22Rv1 (cell line): ENCODE measurements at regions not wholly inside any gene's neighbourhood (a gene's known extent, or its start where the extent isn't known, plus 50 kb on each side); places are given as distances from the start of the nearest gene placed in this dataset.

Experiments
- H3K27ac ChIP-seq: fragments of 450-650 bp; 2 replicates; pipeline ENCODE4 v1.5.1; 2017
- ZFX ChIP-seq: fragments of 450-650 bp; IDR thresholded peaks from 2 replicates; pipeline ENCODE4 v1.6.1; 2017; ENCODE audit warnings: antibody characterized with exemption, borderline replicate concordance
- TF ChIP-seq, protein P1 (sequence below): fragments of 450-650 bp; IDR thresholded peaks from 2 replicates; pipeline ENCODE4 v1.5.1; 2017; ENCODE audit warnings: mild to moderate bottlenecking

- TF ChIP-seq, protein P1, sequence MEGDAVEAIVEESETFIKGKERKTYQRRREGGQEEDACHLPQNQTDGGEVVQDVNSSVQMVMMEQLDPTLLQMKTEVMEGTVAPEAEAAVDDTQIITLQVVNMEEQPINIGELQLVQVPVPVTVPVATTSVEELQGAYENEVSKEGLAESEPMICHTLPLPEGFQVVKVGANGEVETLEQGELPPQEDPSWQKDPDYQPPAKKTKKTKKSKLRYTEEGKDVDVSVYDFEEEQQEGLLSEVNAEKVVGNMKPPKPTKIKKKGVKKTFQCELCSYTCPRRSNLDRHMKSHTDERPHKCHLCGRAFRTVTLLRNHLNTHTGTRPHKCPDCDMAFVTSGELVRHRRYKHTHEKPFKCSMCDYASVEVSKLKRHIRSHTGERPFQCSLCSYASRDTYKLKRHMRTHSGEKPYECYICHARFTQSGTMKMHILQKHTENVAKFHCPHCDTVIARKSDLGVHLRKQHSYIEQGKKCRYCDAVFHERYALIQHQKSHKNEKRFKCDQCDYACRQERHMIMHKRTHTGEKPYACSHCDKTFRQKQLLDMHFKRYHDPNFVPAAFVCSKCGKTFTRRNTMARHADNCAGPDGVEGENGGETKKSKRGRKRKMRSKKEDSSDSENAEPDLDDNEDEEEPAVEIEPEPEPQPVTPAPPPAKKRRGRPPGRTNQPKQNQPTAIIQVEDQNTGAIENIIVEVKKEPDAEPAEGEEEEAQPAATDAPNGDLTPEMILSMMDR: no peak
- TF ChIP-seq ZFX: no peak
- H3K27ac ChIP-seq: no peak overlapping the region
These were observed 81.1 kb upstream of the SLC4A7 start for GRCh38 chr3:27565201-27565852.

- no peak for TF ChIP-seq ZFX
- TF ChIP-seq, protein P1: no peak
- H3K27ac ChIP-seq: no peak overlapping the region
These were observed 77.4 kb upstream of the SLC4A7 start for GRCh38 chr3:27561576-27561975.

DNA sequence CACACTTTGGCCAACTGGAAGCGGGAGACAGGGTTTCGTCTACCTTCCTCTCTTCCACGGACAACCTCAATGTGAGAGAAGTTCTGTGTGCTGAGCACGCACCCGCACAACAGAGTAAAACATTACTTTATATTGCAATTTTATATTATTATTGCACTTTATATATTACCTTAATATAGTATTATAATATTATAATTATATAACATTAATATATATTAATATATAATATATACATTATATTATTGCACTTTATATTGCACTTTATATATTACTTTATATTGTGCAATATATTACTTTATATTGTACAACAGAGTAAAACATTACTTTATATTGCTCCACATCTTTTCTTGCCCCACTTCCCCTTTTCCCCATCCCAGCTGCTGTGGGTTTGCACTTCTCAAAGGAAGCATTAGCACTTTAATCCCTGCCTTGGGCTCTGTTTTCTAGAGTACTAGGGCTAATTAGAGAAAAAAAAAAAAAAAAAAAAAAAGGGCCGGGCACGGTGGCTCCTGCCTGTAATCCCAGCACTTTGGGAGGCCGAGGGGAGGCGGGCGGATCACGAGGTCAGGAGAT lies 76.4 kb upstream of the SLC4A7 start:
- TF ChIP-seq, protein P1: no peak
- no peak for TF ChIP-seq ZFX

DNA sequence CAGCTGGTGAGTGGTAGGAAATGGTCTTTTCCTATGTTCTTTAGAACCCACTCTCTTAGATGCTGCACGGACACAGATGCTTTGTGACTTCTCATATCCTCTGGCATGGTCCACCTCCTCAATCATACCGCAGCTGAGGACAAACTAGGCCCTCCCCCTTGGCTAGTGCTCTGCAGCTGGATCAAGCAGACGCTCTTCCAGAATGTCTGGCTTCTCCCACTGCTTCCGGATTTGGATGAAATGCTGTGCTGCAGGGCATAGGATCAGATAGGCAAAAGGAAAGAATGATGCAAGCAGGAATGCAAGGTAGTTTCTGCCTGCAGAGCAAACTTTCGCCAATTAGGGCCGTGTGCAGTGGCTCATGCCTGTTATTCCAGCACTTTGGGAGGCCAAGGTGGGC lies 75.7 kb upstream of the SLC4A7 start:
- no peak overlapping the region for H3K27ac ChIP-seq
- TF ChIP-seq ZFX: no peak
- TF ChIP-seq, protein P1: no peak

More for the DNA sequence above, 76.4 kb upstream of the SLC4A7 start:
- H3K27ac ChIP-seq: no peak overlapping the region

DNA sequence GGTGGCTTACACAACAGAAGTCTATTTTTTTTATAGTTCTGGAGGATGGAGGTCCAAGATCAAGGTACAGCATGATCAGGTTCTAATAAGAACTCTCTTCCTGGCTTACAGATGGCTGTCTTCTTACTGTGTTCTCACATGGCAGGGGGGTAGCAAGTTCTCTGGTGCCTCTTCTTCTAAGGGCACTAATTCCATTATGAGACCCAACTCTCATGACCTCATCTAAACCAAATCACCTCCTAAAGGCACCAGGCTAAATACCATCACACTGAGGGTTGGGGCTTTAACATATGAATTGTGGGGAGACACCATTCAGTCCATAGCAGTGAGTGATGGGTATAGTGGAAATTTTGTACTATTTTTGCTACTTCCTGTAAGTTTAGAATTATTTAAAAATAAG lies 75.2 kb upstream of the SLC4A7 start:
- no peak overlapping the region for H3K27ac ChIP-seq
- no peak for TF ChIP-seq ZFX
- TF ChIP-seq, protein P1: no peak

- TF ChIP-seq, protein P1: no peak
- no peak for TF ChIP-seq ZFX
- H3K27ac ChIP-seq: no peak overlapping the region
These were observed 73.2 kb upstream of the SLC4A7 start for GRCh38 chr3:27557411-27557810.

DNA sequence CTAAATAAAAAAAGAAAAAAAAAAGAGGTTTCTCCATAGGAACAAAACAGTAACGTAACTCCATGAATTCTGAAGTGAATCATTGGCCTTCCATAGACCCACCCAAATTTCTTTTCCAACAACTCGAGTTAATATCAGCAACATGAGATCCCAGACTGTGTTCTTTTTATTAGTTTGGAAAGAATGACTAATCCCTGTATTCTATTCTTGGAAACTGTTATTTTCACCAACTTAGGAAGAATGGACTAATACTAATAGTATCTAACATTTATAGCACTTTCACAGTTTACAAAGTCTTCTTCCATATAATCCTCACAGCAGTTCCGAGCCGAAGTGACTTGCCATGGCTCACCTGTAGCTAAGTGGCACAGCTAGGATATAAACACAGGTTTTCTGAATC lies 72.7 kb upstream of the SLC4A7 start:
- H3K27ac ChIP-seq: no peak overlapping the region
- no peak for TF ChIP-seq ZFX
- TF ChIP-seq, protein P1: no peak
